ENCODE measurements at regions not wholly inside any gene's neighbourhood (a gene's known extent, or its start where the extent isn't known, plus 50 kb on each side); places are given as distances from the start of the nearest gene placed in this dataset.
"Not testable (repeated sequence)": the region's sequence is repeated elsewhere in the genome, so short reads cannot be mapped to it uniquely, and the experiment has no call there.

- ChIA-PET CTCF (ENCODE audit: unreplicated experiment) (no interaction called here), POLR2A (interaction anchor here (0.6 kb wide), 1 partner anchor 658 kb away, joined by 3 read pairs; no protein-coding TSS in a partner anchor)
- intact Hi-C loops (cut with micrococcal nuclease; ENCODE audit: unreplicated experiment) = no loop called here
These were observed 1521.3 kb downstream of the AMY1C start for GRCh38 chr1:105270966-105271365.

GRCh38 chr1:105272376-105272775 is 1522.7 kb downstream of the AMY1C start:
- H3K4me1 ChIP-seq (ENCODE audit: insufficient read depth, low read length, poor library complexity, severe bottlenecking); H3K4me3 ChIP-seq (ENCODE audit: low read depth, low read length, poor library complexity, severe bottlenecking); H3K9me2 ChIP-seq (ENCODE audit: insufficient read depth, low read length); BruUV-seq (replicated peaks); H2AFZ ChIP-seq (ENCODE audit: low read length); intact Hi-C loops (cut with micrococcal nuclease; ENCODE audit: unreplicated experiment); DNase-seq (ENCODE audit: low spot score); CTCF ChIA-PET (ENCODE audit: unreplicated experiment); H3K27ac ChIP-seq (ENCODE audit: low read depth, low read length, poor library complexity, severe bottlenecking); H3K36me3 ChIP-seq (ENCODE audit: insufficient read depth, low read length); H3K9me3 ChIP-seq (ENCODE audit: low read length); H3K4me2 ChIP-seq (ENCODE audit: low read length); H3K79me2 ChIP-seq (ENCODE audit: insufficient read depth, low read depth, low read length); H4K20me1 ChIP-seq (ENCODE audit: insufficient read depth, low read length): not testable (repeated sequence)
- POLR2A ChIA-PET = interaction anchor here (0.7 kb wide), 1 partner anchor 10 kb away, joined by 4 read pairs; no protein-coding TSS in a partner anchor

More at GRCh38 chr1:105270966-105271365, 1521.3 kb downstream of the AMY1C start:
- H3K4me3 ChIP-seq (ENCODE audit: low read depth, low read length, poor library complexity, severe bottlenecking) = no peak overlapping the region
- TF ChIP-seq EZH2phosphoT487 (IDR thresholded peaks at IDR 0.05; ENCODE audit: borderline replicate concordance, low read depth, low read length) (no peak), CTCF (conservative IDR thresholded peaks at IDR 0.05; ENCODE audit: low read length) (no peak)
- no peak for DNase-seq (ENCODE audit: low spot score)
- no peaks in the 10 kb centered on the region for H3K79me2 ChIP-seq (ENCODE audit: insufficient read depth, low read depth, low read length)
- H3K4me2 ChIP-seq (ENCODE audit: low read length) = no peak overlapping the region
- no peaks in the 10 kb centered on the region for H3K4me1 ChIP-seq (ENCODE audit: insufficient read depth, low read length, poor library complexity, severe bottlenecking)
- H3K9me2 ChIP-seq (ENCODE audit: insufficient read depth, low read length) = no peaks in the 10 kb centered on the region
- H3K36me3 ChIP-seq (ENCODE audit: insufficient read depth, low read length) = no peaks in the 10 kb centered on the region
- H3K9me3 ChIP-seq (ENCODE audit: low read length) = no peaks in the 10 kb centered on the region
- no TSS peak for BruUV-seq (replicated peaks)
- no peak overlapping the region for H2AFZ ChIP-seq (ENCODE audit: low read length)
- H3K27ac ChIP-seq (ENCODE audit: low read depth, low read length, poor library complexity, severe bottlenecking) = no peak overlapping the region
- H4K20me1 ChIP-seq (ENCODE audit: insufficient read depth, low read length) = no peaks in the 10 kb centered on the region

GRCh38 chr1:105294838-105295237 is 1545.1 kb downstream of the AMY1C start:
- H3K36me3 ChIP-seq (ENCODE audit: insufficient read depth, low read length) = no peaks in the 10 kb centered on the region
- DNase-seq (ENCODE audit: low spot score) = no peak
- no peaks in the 10 kb centered on the region for H3K4me1 ChIP-seq (ENCODE audit: insufficient read depth, low read length, poor library complexity, severe bottlenecking)
- H3K27ac ChIP-seq (ENCODE audit: low read depth, low read length, poor library complexity, severe bottlenecking) = no peak overlapping the region
- ChIA-PET CTCF (ENCODE audit: unreplicated experiment) (no interaction called here), POLR2A (no interaction called here)
- TF ChIP-seq CTCF (conservative IDR thresholded peaks at IDR 0.05; ENCODE audit: low read length) (no peak), EZH2phosphoT487 (IDR thresholded peaks at IDR 0.05; ENCODE audit: borderline replicate concordance, low read depth, low read length) (no peak)
- H3K9me2 ChIP-seq (ENCODE audit: insufficient read depth, low read length) = no peaks in the 10 kb centered on the region
- H3K79me2 ChIP-seq (ENCODE audit: insufficient read depth, low read depth, low read length) = no peaks in the 10 kb centered on the region
- intact Hi-C loops (cut with micrococcal nuclease; ENCODE audit: unreplicated experiment) = no loop called here
- no TSS peak for BruUV-seq (replicated peaks)
- no peaks in the 10 kb centered on the region for H4K20me1 ChIP-seq (ENCODE audit: insufficient read depth, low read length)
- H3K4me2 ChIP-seq (ENCODE audit: low read length) = no peak overlapping the region
- H2AFZ ChIP-seq (ENCODE audit: low read length) = no peak overlapping the region
- no peak overlapping the region for H3K4me3 ChIP-seq (ENCODE audit: low read depth, low read length, poor library complexity, severe bottlenecking)
- H3K9me3 ChIP-seq (ENCODE audit: low read length) = no peaks in the 10 kb centered on the region

All from OCI-LY7 (cell line).